PC-3 (cell line): ENCODE measurements at regions not wholly inside any gene's neighbourhood (a gene's known extent, or its start where the extent isn't known, plus 50 kb on each side); places are given as distances from the start of the nearest gene placed in this dataset.

Experiments used
- CTCF ChIP-seq: fragments of 300-600 bp; sonication (generic); conservative IDR thresholded peaks from 2 replicates; pipeline ENCODE4 v1.5.1; 2017; ENCODE audit warnings: antibody characterized with exemption, low read depth, mild to moderate bottlenecking, low read length
- EZH2 ChIP-seq: fragments of 300-600 bp; sonication (generic); IDR thresholded peaks from one replicate; pipeline ENCODE4 v1.6.1; 2017; ENCODE audit warnings: antibody characterized with exemption, mild to moderate bottlenecking, low read length; ENCODE audit not compliant: unreplicated experiment

- no peak for TF ChIP-seq CTCF
- no peak for TF ChIP-seq EZH2
These were observed 259.1 kb upstream of the ARPP21 start for GRCh38 chr3:35380196-35380595.
